ENCODE measurements at regions not wholly inside any gene's neighbourhood (a gene's known extent, or its start where the extent isn't known, plus 50 kb on each side); places are given as distances from the start of the nearest gene placed in this dataset.

DNA sequence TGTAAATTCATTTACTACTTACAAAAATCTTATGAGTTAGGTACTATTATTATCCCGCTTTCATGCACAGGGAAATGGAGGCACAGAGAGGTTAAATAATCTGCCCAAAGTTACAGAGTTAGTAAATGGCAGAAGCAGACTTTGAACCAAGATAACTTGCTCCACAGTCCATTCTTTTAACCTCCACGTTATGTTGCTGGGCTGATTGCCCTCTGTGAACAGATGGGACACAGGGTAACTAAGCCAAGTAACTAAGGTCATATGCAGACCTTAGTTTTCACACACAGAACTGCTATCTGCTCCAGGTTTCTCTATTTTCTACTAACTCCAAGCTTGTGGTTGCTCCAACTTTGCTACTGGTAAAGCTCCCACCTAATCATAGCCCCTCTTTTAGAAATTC, 147.1 kb upstream of the IFNG-AS1 start:
- no peak overlapping the region for H3K27ac ChIP-seq (ENCODE audit: extremely low read length, insufficient read depth, low read length)
- H3K79me2 ChIP-seq (ENCODE audit: insufficient read depth, low read length) = no peaks in the 10 kb centered on the region
- H4K20me1 ChIP-seq (ENCODE audit: insufficient read depth, low read length) = no peaks in the 10 kb centered on the region
- intact Hi-C loops (cut with micrococcal nuclease; ENCODE audit: unreplicated experiment) = no loop called here
- no peak overlapping the region for H2AFZ ChIP-seq (ENCODE audit: low read length)
- FAIRE-seq = no peak
- no peaks in the 10 kb centered on the region for H3K36me3 ChIP-seq (replicated peaks in 1 of 2; ENCODE audit: control insufficient read depth in 1 of 2, insufficient read depth in 2 of 2, low read length in 2 of 2)
- BruUV-seq (replicated peaks) = no TSS peak
- H3K4me3 ChIP-seq (replicated peaks in 1 of 3; ENCODE audit: insufficient read depth in 1 of 3, low read depth in 2 of 3, low read length in 3 of 3) = no peak overlapping the region
- H3K9me3 ChIP-seq (ENCODE audit: low read length) = peaks cover 5% of the 10 kb centered on the region; the same call in 1 of the 2 replicates
- no peak overlapping the region for H3K4me2 ChIP-seq (ENCODE audit: low read depth, low read length)
- ChIA-PET CTCF (ENCODE audit: low intra/inter-chr PET ratio, low total read pairs) (no interaction called here), POLR2A (no interaction called here)
- no peaks in the 10 kb centered on the region for H3K27me3 ChIP-seq (ENCODE audit: control insufficient read depth in 1 of 2, insufficient read depth in 2 of 2, low read length in 2 of 2)
- H3K4me1 ChIP-seq (ENCODE audit: insufficient read depth, low read length) = no peaks in the 10 kb centered on the region
- no peak for ATAC-seq
- WGBS (ENCODE audit: low lambda C conversion rate) = 26% methylated on average over 2 of the region's 2 CpGs
- H3K9ac ChIP-seq (ENCODE audit: insufficient read depth, low read depth, low read length) = no peak overlapping the region
- in situ Hi-C loops (cut with HindIII; ENCODE audit: extremely low pct_ligation_motif_present, low pct_unique_long_range_greater_than_20kb) = no loop called here
- no peak for DNase-seq (ENCODE audit: low spot score)
- TF ChIP-seq MIXL1 (CRISPR knock-in tag; IDR thresholded peaks at IDR 0.05) (no peak), ZEB1 (IDR thresholded peaks at IDR 0.05; ENCODE audit: insufficient replicate concordance, low read depth) (no peak), PLRG1 (conservative IDR thresholded peaks at IDR 0.05) (no peak), ZNF562 (CRISPR knock-in tag; IDR thresholded peaks at IDR 0.05; ENCODE audit: borderline replicate concordance) (no peak), JDP2 (CRISPR knock-in tag; IDR thresholded peaks at IDR 0.05; ENCODE audit: borderline replicate concordance) (no peak), IKZF4 (CRISPR knock-in tag; IDR thresholded peaks at IDR 0.05; ENCODE audit: borderline replicate concordance, low read depth, not compliant biosample characterization) (no peak)
- TF ChIP-seq, protein P1, sequence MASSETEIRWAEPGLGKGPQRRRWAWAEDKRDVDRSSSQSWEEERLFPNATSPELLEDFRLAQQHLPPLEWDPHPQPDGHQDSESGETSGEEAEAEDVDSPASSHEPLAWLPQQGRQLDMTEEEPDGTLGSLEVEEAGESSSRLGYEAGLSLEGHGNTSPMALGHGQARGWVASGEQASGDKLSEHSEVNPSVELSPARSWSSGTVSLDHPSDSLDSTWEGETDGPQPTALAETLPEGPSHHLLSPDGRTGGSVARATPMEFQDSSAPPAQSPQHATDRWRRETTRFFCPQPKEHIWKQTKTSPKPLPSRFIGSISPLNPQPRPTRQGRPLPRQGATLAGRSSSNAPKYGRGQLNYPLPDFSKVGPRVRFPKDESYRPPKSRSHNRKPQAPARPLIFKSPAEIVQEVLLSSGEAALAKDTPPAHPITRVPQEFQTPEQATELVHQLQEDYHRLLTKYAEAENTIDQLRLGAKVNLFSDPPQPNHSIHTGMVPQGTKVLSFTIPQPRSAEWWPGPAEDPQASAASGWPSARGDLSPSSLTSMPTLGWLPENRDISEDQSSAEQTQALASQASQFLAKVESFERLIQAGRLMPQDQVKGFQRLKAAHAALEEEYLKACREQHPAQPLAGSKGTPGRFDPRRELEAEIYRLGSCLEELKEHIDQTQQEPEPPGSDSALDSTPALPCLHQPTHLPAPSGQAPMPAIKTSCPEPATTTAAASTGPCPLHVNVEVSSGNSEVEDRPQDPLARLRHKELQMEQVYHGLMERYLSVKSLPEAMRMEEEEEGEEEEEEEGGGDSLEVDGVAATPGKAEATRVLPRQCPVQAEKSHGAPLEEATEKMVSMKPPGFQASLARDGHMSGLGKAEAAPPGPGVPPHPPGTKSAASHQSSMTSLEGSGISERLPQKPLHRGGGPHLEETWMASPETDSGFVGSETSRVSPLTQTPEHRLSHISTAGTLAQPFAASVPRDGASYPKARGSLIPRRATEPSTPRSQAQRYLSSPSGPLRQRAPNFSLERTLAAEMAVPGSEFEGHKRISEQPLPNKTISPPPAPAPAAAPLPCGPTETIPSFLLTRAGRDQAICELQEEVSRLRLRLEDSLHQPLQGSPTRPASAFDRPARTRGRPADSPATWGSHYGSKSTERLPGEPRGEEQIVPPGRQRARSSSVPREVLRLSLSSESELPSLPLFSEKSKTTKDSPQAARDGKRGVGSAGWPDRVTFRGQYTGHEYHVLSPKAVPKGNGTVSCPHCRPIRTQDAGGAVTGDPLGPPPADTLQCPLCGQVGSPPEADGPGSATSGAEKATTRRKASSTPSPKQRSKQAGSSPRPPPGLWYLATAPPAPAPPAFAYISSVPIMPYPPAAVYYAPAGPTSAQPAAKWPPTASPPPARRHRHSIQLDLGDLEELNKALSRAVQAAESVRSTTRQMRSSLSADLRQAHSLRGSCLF (CRISPR knock-in tag; IDR thresholded peaks at IDR 0.05; ENCODE audit: borderline replicate concordance) = no peak
- TF ChIP-seq, protein P2, sequence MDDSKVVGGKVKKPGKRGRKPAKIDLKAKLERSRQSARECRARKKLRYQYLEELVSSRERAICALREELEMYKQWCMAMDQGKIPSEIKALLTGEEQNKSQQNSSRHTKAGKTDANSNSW (CRISPR knock-in tag; IDR thresholded peaks at IDR 0.05; ENCODE audit: borderline replicate concordance) = no peak
- TF ChIP-seq, protein P3, sequence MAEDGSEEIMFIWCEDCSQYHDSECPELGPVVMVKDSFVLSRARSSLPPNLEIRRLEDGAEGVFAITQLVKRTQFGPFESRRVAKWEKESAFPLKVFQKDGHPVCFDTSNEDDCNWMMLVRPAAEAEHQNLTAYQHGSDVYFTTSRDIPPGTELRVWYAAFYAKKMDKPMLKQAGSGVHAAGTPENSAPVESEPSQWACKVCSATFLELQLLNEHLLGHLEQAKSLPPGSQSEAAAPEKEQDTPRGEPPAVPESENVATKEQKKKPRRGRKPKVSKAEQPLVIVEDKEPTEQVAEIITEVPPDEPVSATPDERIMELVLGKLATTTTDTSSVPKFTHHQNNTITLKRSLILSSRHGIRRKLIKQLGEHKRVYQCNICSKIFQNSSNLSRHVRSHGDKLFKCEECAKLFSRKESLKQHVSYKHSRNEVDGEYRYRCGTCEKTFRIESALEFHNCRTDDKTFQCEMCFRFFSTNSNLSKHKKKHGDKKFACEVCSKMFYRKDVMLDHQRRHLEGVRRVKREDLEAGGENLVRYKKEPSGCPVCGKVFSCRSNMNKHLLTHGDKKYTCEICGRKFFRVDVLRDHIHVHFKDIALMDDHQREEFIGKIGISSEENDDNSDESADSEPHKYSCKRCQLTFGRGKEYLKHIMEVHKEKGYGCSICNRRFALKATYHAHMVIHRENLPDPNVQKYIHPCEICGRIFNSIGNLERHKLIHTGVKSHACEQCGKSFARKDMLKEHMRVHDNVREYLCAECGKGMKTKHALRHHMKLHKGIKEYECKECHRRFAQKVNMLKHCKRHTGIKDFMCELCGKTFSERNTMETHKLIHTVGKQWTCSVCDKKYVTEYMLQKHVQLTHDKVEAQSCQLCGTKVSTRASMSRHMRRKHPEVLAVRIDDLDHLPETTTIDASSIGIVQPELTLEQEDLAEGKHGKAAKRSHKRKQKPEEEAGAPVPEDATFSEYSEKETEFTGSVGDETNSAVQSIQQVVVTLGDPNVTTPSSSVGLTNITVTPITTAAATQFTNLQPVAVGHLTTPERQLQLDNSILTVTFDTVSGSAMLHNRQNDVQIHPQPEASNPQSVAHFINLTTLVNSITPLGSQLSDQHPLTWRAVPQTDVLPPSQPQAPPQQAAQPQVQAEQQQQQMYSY (CRISPR knock-in tag; IDR thresholded peaks at IDR 0.05) = no peak
- TF ChIP-seq, protein P4, sequence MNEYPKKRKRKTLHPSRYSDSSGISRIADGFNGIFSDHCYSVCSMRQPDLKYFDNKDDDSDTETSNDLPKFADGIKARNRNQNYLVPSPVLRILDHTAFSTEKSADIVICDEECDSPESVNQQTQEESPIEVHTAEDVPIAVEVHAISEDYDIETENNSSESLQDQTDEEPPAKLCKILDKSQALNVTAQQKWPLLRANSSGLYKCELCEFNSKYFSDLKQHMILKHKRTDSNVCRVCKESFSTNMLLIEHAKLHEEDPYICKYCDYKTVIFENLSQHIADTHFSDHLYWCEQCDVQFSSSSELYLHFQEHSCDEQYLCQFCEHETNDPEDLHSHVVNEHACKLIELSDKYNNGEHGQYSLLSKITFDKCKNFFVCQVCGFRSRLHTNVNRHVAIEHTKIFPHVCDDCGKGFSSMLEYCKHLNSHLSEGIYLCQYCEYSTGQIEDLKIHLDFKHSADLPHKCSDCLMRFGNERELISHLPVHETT (CRISPR knock-in tag; conservative IDR thresholded peaks at IDR 0.05) = no peak
- TF ChIP-seq, protein P5, sequence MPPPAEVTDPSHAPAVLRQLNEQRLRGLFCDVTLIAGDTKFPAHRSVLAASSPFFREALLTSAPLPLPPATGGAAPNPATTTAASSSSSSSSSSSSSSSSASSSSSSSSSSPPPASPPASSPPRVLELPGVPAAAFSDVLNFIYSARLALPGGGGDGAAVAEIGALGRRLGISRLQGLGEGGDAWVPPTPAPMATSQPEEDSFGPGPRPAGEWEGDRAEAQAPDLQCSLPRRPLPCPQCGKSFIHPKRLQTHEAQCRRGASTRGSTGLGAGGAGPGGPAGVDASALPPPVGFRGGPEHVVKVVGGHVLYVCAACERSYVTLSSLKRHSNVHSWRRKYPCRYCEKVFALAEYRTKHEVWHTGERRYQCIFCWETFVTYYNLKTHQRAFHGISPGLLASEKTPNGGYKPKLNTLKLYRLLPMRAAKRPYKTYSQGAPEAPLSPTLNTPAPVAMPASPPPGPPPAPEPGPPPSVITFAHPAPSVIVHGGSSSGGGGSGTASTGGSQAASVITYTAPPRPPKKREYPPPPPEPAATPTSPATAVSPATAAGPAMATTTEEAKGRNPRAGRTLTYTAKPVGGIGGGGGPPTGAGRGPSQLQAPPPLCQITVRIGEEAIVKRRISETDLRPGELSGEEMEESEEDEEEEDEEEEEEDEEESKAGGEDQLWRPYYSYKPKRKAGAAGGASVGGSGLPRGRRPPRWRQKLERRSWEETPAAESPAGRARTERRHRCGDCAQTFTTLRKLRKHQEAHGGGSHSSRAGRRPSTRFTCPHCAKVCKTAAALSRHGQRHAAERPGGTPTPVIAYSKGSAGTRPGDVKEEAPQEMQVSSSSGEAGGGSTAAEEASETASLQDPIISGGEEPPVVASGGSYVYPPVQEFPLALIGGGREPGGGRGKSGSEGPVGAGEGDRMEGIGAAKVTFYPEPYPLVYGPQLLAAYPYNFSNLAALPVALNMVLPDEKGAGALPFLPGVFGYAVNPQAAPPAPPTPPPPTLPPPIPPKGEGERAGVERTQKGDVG (CRISPR knock-in tag; IDR thresholded peaks at IDR 0.05; ENCODE audit: borderline replicate concordance) = no peak
